ENCODE measurements at regions not wholly inside any gene's neighbourhood (a gene's known extent, or its start where the extent isn't known, plus 50 kb on each side); places are given as distances from the start of the nearest gene placed in this dataset.

DNA sequence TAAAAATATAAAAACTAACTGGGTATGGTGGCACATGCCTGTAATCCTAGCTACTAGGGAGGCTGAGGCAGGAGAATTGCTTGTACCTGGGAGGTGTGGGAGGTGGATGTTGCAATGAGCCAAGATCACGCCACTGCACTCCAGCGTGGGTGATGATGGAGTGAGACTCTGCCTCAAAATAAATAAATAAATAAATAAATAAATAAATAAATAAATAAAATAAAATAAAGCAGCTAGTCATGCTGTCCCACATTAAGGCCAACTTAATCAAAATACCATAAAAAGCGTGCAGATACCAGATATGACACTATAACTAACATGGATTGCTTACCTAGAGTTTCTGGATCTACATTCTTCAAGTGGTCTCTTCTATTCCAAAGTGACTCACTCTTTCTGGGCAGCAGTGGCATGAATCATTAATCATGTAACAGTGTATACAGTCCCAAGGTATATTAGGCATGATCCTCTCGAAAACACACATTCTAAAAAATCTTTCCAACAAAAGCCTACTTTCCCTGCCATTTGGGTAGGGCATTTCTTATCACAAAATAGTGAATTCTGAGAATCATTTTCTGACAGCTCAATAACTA lies 187.1 kb downstream of the ELAVL2 start:
- TF ChIP-seq POLR2A (IDR thresholded peaks at IDR 0.05) = no peak
- TF ChIP-seq, protein P1, sequence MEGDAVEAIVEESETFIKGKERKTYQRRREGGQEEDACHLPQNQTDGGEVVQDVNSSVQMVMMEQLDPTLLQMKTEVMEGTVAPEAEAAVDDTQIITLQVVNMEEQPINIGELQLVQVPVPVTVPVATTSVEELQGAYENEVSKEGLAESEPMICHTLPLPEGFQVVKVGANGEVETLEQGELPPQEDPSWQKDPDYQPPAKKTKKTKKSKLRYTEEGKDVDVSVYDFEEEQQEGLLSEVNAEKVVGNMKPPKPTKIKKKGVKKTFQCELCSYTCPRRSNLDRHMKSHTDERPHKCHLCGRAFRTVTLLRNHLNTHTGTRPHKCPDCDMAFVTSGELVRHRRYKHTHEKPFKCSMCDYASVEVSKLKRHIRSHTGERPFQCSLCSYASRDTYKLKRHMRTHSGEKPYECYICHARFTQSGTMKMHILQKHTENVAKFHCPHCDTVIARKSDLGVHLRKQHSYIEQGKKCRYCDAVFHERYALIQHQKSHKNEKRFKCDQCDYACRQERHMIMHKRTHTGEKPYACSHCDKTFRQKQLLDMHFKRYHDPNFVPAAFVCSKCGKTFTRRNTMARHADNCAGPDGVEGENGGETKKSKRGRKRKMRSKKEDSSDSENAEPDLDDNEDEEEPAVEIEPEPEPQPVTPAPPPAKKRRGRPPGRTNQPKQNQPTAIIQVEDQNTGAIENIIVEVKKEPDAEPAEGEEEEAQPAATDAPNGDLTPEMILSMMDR (IDR thresholded peaks at IDR 0.05 in 4 of 5, conservative IDR thresholded peaks at IDR 0.05 in 1 of 5) = no peak

All from gastrocnemius medialis (tissue), 4 donors.